NOMO-1 treated with dmso at 0.1 percent for 144 hours (cell line): ENCODE measurements at regions not wholly inside any gene's neighbourhood (a gene's known extent, or its start where the extent isn't known, plus 50 kb on each side); places are given as distances from the start of the nearest gene placed in this dataset.

Source experiments
- DNase-seq: peaks from one replicate; lab custom pipeline; 2025; ENCODE audit not compliant: unreplicated experiment; lab: John Stamatoyannopoulos, UW

- DNase-seq = no peak
These were observed 259.4 kb downstream of the GPD2 start for GRCh38 chr2:156695595-156695994.

GRCh38 chr2:156697906-156698305 is 261.7 kb downstream of the GPD2 start:
- DNase-seq = no peak

- DNase-seq = no peak
These were observed 264.5 kb downstream of the GPD2 start for GRCh38 chr2:156700681-156701080.

GRCh38 chr2:156702541-156702940 is 266.4 kb downstream of the GPD2 start:
- no peak for DNase-seq

GRCh38 chr2:156703642-156704041 is 267.5 kb downstream of the GPD2 start:
- no peak for DNase-seq

- DNase-seq = no peak
These were observed 268.0 kb downstream of the GPD2 start for GRCh38 chr2:156704132-156704531.

GRCh38 chr2:156704617-156705016 is 268.4 kb downstream of the GPD2 start:
- no peak for DNase-seq

- no peak for DNase-seq
These were observed 270.4 kb downstream of the GPD2 start for GRCh38 chr2:156706576-156706975.

GRCh38 chr2:156708051-156708450 is 271.9 kb downstream of the GPD2 start:
- DNase-seq = no peak

GRCh38 chr2:156709091-156709490 is 272.9 kb downstream of the GPD2 start:
- no peak for DNase-seq

GRCh38 chr2:156719036-156719435 is 282.9 kb downstream of the GPD2 start:
- DNase-seq = no peak

- no peak for DNase-seq
These were observed 291.7 kb downstream of the GPD2 start for GRCh38 chr2:156727867-156728266.

GRCh38 chr2:156728328-156728727 is 292.1 kb downstream of the GPD2 start:
- DNase-seq = no peak

- no peak for DNase-seq
These were observed 295.3 kb downstream of the GPD2 start for GRCh38 chr2:156731506-156731905.

GRCh38 chr2:156736950-156737349 is 300.8 kb downstream of the GPD2 start:
- no peak for DNase-seq

GRCh38 chr2:156739301-156739700 is 303.1 kb downstream of the GPD2 start:
- no peak for DNase-seq

- no peak for DNase-seq
These were observed 309.4 kb downstream of the GPD2 start for GRCh38 chr2:156745619-156746018.

GRCh38 chr2:156748221-156748620 is 312.0 kb downstream of the GPD2 start:
- DNase-seq = no peak

GRCh38 chr2:156752042-156752441 is 315.9 kb downstream of the GPD2 start:
- no peak for DNase-seq

- no peak for DNase-seq
These were observed 317.6 kb downstream of the GPD2 start for GRCh38 chr2:156753766-156754165.

- no peak for DNase-seq
These were observed 320.3 kb downstream of the GPD2 start for GRCh38 chr2:156756516-156756915.

GRCh38 chr2:156763174-156763573 is 327.0 kb downstream of the GPD2 start:
- no peak for DNase-seq

GRCh38 chr2:156765043-156765442 is 328.9 kb downstream of the GPD2 start:
- DNase-seq = no peak

GRCh38 chr2:156765450-156765849 is 329.3 kb downstream of the GPD2 start:
- no peak for DNase-seq
